Kasumi-1 (cell line): ENCODE measurements at regions not wholly inside any gene's neighbourhood (a gene's known extent, or its start where the extent isn't known, plus 50 kb on each side); places are given as distances from the start of the nearest gene placed in this dataset.

Source experiments
- DNase-seq, 2 experiments: peaks; one replicate each; lab custom pipeline; 2025; lab: John Stamatoyannopoulos, UW

- no peak for DNase-seq
Observed at GRCh38 chr12:105805730-105806399, 332.9 kb downstream of the NUAK1 start.

GRCh38 chr12:105806400-105806770 lies 332.4 kb downstream of the NUAK1 start:
- DNase-seq, result no peak

- no peak for DNase-seq
Observed at GRCh38 chr12:105812366-105812765, 326.4 kb downstream of the NUAK1 start.

GRCh38 chr12:105813201-105813600 lies 325.6 kb downstream of the NUAK1 start:
- no peak for DNase-seq

GRCh38 chr12:105814283-105814682 lies 324.5 kb downstream of the NUAK1 start:
- no peak for DNase-seq

- no peak for DNase-seq
Observed at GRCh38 chr12:105819549-105819948, 319.2 kb downstream of the NUAK1 start.

GRCh38 chr12:105820429-105821125 lies 318.2 kb downstream of the NUAK1 start:
- no peak for DNase-seq

GRCh38 chr12:105822131-105823105 lies 316.3 kb downstream of the NUAK1 start:
- DNase-seq, result no peak

- no peak for DNase-seq
Observed at GRCh38 chr12:105823810-105824209, 314.9 kb downstream of the NUAK1 start.

GRCh38 chr12:105825141-105825540 lies 313.6 kb downstream of the NUAK1 start:
- DNase-seq, result no peak

- no peak for DNase-seq
Observed at GRCh38 chr12:105831372-105831771, 307.4 kb downstream of the NUAK1 start.

- no peak for DNase-seq
Observed at GRCh38 chr12:105832021-105832420, 306.7 kb downstream of the NUAK1 start.

- no peak for DNase-seq
Observed at GRCh38 chr12:105832806-105833205, 305.9 kb downstream of the NUAK1 start.

- no peak for DNase-seq
Observed at GRCh38 chr12:105834496-105834895, 304.3 kb downstream of the NUAK1 start.

- DNase-seq, result no peak
Observed at GRCh38 chr12:105835580-105836241, 303.0 kb downstream of the NUAK1 start.

- no peak for DNase-seq
Observed at GRCh38 chr12:105836242-105836622, 302.5 kb downstream of the NUAK1 start.

GRCh38 chr12:105839629-105840127 lies 299.1 kb downstream of the NUAK1 start:
- DNase-seq, result no peak

GRCh38 chr12:105840384-105840783 lies 298.4 kb downstream of the NUAK1 start:
- DNase-seq, result no peak

GRCh38 chr12:105841840-105842239 lies 296.9 kb downstream of the NUAK1 start:
- DNase-seq, result no peak

- no peak for DNase-seq
Observed at GRCh38 chr12:105843561-105843960, 295.2 kb downstream of the NUAK1 start.

GRCh38 chr12:105843986-105844760 lies 294.6 kb downstream of the NUAK1 start:
- DNase-seq, result no peak
